HG03571 (cell line): ENCODE measurements at regions not wholly inside any gene's neighbourhood (a gene's known extent, or its start where the extent isn't known, plus 50 kb on each side); places are given as distances from the start of the nearest gene placed in this dataset.

Experiments
- ATAC-seq: cut with Tn5 transposase; IDR thresholded peaks from one replicate; pipeline ENCODE4 v1.9.1; 2021; ENCODE audit not compliant: unreplicated experiment

DNA sequence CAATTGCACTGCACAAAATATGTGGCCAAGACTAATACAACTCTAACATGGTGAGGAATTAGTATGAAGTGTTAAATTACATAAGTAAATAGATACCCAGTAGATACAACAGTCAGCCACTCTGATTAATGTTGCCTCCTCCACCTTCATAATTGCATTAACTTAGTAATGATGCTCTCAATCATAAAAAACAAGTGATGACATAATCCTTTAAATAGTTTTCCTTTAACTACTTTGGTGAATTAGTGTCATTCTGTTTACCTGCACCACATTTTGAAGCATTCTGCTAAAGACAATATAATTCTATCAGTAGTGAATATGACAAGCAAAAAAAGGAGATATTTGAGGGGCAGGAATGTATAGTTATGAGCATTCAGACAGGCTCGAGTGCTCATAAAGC lies 265.9 kb upstream of the SLC24A2 start:
- no peak for ATAC-seq

DNA sequence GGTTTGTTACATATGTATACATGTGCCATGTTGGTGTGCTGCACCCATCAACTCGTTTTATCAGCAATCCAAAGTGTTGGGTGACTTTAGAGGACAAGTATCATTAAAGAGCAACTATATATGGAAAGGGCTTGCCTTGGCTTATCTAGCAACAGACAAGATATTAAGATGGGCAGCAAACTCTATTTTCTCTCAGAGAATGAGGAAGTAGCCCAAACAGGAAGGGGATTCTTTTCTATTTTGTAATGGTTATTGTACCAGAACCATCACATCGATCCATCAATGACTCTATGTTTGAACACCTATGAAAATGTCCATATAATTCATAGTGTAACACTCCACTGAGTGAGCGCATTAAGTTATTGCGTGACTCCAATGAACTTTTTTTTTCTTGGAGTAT lies 260.1 kb upstream of the SLC24A2 start:
- no peak for ATAC-seq

GRCh38 chr9:20048437-20048836 lies 259.6 kb upstream of the SLC24A2 start:
- ATAC-seq = no peak

DNA sequence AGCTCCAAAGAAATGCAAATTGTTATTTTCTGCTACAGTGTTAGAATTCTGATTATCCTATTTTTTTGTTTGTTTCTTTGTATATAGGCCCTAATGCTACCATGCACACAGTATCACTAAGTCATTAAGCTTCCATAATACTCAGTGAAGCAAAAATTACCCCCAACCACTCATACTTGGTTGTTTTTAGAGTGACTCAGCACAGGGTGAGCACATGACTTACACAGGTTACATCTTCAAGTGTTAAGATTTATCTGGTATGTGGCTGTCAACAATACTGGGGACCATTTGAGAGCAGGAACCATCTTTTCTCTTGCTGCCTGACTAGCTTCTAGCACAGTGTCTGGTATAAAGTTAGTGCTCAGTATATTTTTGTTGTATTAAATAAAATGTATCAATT lies 255.8 kb upstream of the SLC24A2 start:
- ATAC-seq = no peak

GRCh38 chr9:20043461-20043860 lies 254.6 kb upstream of the SLC24A2 start:
- ATAC-seq = no peak

GRCh38 chr9:20043035-20043434 lies 254.2 kb upstream of the SLC24A2 start:
- no peak for ATAC-seq

DNA sequence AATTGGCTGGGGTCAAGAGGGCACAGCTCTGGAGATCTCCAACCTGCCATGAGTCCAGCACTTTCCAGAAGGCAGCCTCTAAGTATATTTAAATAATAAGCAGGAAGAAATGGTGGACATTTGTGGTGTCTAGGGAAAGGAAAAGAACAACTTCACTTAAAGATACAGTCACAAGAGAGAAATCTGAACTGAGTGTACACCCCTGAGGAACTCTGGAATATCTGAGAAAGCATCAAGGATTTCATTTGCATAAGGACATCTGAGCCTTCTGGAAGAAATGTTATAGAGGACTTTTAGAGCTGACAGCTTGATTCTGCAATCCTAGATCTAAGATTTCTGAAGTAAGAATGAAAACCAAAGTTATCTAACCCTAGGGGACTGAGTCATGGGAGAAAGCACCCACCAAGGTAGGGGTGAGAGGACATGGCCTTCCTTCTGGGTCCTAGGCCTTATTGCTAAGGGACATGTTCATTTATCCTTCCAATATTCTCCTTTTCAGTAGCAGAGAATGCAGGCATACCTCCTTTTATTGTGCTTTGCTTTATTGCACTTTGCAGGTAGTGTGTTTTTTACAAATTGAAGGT lies 253.4 kb upstream of the SLC24A2 start:
- no peak for ATAC-seq

DNA sequence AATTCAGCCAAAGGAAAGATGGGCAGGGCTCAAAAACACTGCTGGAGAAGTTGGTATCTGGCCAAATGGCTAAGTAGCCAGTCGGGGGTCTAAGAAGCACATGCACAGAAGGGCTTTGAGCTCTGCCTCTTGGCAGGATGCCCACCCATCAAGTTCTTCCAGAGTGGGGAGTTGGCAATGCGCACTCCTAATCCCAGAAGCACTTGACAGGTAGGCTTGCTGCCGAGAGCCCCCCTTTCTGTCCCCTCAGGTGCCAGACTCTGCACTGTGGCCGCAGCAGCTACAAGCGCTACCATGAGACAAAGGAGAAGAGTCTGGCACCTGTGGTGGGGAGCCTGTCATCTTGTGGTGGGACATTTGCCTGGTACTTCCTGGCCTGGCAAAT lies 252.9 kb upstream of the SLC24A2 start:
- no peak for ATAC-seq

GRCh38 chr9:20040991-20041696 lies 252.3 kb upstream of the SLC24A2 start:
- no peak for ATAC-seq

- ATAC-seq = no peak
Observed at GRCh38 chr9:20037699-20038098, 248.9 kb upstream of the SLC24A2 start.

DNA sequence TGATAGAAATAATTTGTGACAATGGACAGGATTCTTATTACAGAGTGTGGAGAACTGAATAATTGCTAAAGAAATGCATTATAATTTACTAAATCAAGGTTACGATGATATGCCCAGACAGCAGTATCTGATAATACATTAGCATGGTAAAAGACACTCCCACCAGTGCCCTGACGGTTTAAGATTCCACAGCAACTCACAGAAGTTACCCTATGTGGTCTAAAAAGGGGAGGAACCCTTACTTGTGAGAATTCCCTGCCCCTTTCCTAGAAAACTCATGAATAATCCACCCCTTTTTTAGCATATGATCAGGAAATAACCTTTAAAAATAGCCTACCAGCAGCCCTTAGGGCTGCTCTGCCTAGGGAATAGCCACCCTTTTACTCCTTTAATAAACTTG lies 244.7 kb upstream of the SLC24A2 start:
- ATAC-seq = no peak

- ATAC-seq = no peak
Observed at GRCh38 chr9:20032413-20033006, 243.7 kb upstream of the SLC24A2 start.

GRCh38 chr9:20031836-20032235 lies 243.0 kb upstream of the SLC24A2 start:
- ATAC-seq = no peak

DNA sequence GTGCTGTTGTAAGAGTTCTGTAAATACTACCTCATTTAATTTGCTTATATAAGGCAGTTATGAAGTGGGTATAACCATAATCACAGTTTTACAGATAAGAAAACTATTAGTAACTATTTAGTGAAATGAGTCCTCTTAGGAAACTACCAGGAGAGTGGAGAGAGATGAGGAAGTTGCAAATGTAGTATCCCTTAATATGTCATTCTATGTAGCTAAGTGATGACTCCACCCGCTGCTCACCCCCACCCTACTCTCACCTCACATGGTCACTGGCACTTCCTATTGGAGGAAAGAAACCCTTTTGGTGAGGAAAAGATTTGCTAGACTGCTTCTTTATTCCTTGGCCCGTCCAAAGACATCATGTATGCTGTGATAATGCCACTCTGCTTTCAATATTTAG lies 241.8 kb upstream of the SLC24A2 start:
- ATAC-seq = no peak

DNA sequence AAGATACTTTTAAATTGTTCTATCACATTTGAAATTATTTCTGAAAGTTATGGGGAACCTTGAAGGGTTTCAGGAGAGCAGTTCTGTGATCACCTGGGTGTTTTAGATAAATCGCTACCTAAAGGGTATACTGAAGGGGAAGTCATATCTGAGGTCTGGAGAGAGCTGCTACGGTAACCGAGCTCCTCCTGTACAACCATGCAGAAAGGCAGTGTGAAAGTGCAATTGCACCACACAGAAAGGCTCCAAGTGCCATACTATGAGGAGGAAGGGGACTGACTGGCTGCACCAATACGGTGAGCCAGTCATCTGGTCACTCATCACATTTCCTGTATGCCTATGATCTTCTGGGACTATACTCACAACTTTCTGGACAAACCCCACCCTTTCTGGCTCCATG lies 241.4 kb upstream of the SLC24A2 start:
- ATAC-seq = no peak

DNA sequence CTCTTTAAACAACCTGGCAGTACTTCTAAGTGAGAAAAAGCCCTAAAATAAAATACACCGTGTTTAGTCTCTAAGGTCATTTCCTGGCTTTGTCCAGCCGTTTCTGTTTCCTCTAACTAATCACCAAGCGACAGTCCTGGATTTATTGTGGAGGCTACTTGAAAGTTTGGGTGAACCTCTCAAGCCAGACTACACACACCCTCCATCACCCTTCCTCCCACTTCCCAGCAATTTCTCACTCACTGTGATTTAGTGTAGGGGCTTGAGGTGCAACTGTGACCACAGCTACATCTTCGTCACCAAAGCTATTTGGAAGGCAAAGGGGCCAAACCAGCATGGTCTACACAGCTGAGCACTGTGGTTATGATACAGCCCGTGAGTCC lies 240.0 kb upstream of the SLC24A2 start:
- ATAC-seq = no peak

GRCh38 chr9:20028192-20028848 lies 239.5 kb upstream of the SLC24A2 start:
- no peak for ATAC-seq

GRCh38 chr9:20023961-20024571 lies 235.2 kb upstream of the SLC24A2 start:
- ATAC-seq = no peak

DNA sequence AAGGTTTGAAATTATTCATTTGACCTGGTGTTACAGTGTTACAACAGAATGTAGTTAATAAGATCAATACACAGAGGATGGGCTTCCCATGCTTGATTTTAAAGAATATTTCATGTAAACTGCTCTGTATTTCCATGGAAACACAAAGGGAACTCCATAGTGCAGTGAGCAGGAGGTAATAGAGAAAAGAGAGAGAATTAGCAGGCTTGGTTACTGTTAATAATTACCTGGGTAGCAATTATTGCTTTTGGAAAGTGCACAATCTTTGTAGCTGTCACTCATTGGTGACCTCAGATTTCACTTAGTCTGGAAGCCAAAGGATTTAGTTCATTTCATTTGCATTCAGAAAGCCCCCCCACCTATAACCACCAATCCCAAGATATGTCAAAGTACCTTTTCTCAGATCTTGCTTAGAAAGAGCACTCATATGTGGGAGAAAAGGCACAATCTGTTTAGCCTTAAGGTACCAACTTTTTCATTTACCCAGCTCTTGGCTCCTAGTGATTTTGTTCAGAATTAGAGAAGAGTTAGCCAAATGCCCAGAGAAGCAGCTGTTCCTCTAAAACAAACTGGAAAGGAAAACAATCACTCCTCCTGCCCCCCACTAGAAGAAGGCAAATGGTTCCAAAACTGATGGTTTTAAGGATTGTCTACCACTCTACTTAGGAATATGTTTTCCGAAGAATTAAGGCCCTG lies 234.5 kb upstream of the SLC24A2 start:
- ATAC-seq = no peak

GRCh38 chr9:20022410-20022809 lies 233.6 kb upstream of the SLC24A2 start:
- ATAC-seq = no peak

DNA sequence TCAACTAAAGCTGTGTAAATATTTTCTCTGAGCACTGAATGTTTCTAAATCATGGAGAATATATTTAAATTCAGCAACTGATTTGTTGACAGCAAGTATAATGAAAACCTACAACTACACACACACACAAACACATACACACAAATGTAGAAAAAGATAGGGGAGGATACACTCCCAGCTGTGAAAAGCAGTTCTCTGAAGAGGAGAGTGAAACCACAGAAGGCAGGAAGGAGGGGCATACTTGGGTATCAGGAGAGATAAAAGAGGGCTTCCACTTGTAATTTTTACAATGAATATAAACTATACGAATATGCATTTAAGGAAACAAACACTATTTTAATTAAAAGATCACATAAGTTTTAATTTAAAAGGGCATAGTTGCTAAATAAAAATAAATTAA lies 227.8 kb upstream of the SLC24A2 start:
- no peak for ATAC-seq
